ENCODE measurements at regions not wholly inside any gene's neighbourhood (a gene's known extent, or its start where the extent isn't known, plus 50 kb on each side); places are given as distances from the start of the nearest gene placed in this dataset.

DNA sequence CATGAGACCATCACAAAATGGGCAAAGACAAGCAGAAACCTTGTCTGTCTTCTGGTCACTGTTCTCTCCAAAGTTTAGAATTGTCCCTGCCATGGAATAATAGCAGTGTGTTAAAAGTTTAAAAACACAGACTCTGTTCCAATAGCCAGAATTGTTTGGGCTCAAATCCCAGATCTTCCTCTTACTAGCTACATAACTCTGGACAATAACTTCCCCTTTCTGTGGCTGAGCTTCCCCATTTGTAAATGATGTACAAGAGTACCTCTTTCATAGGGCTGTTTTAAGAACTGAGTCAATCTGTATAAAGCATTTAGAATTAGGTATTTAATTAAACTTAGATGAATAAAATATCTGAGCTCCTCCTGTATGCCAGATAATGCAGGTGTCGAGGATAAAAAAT lies 623.0 kb downstream of the NTRK3 start:
- Histone ChIP-seq H3K36me3 (ENCODE audit: insufficient read depth, low read length) (no peaks in the 10 kb centered on the region), H3K9me2 (ENCODE audit: insufficient read depth, low read length) (no peaks in the 10 kb centered on the region), H3K79me2 (replicated peaks; ENCODE audit: insufficient read depth, low read length) (no peaks in the 10 kb centered on the region), H2AFZ (ENCODE audit: low read depth, low read length) (no peak overlapping the region), H3K9ac (ENCODE audit: low read length) (no peak overlapping the region), H3K4me3 (ENCODE audit: low read length) (no peak overlapping the region), H3K4me2 (ENCODE audit: low read length) (no peak overlapping the region), H3K27ac (ENCODE audit: low read length) (no peak overlapping the region), H4K20me1 (ENCODE audit: insufficient read depth) (no peaks in the 10 kb centered on the region), H3F3A (ENCODE audit: insufficient read depth, low read length, poor library complexity, severe bottlenecking) (no peaks in the 10 kb centered on the region), H3K9me3 (ENCODE audit: low read length) (no peaks in the 10 kb centered on the region), H3K27me3 (ENCODE audit: insufficient read depth, low read depth, low read length) (no peaks in the 10 kb centered on the region)
- no peak for TF ChIP-seq SMC3 (conservative IDR thresholded peaks at IDR 0.05; ENCODE audit: poor library complexity)
- TF ChIP-seq POLR2AphosphoS5 (IDR thresholded peaks at IDR 0.05) = no peak
- no peak for TF ChIP-seq MXI1 (conservative IDR thresholded peaks at IDR 0.05; ENCODE audit: poor library complexity, severe bottlenecking)
- TF ChIP-seq EP300 (conservative IDR thresholded peaks at IDR 0.05; ENCODE audit: poor library complexity, severe bottlenecking) = no peak
- TF ChIP-seq TAF1 (IDR thresholded peaks at IDR 0.05; ENCODE audit: low read depth) = no peak
- TF ChIP-seq EZH2 (IDR thresholded peaks at IDR 0.05; ENCODE audit: borderline replicate concordance, insufficient read depth, low read length, poor library complexity, severe bottlenecking) = no peak
- TF ChIP-seq, protein P1, sequence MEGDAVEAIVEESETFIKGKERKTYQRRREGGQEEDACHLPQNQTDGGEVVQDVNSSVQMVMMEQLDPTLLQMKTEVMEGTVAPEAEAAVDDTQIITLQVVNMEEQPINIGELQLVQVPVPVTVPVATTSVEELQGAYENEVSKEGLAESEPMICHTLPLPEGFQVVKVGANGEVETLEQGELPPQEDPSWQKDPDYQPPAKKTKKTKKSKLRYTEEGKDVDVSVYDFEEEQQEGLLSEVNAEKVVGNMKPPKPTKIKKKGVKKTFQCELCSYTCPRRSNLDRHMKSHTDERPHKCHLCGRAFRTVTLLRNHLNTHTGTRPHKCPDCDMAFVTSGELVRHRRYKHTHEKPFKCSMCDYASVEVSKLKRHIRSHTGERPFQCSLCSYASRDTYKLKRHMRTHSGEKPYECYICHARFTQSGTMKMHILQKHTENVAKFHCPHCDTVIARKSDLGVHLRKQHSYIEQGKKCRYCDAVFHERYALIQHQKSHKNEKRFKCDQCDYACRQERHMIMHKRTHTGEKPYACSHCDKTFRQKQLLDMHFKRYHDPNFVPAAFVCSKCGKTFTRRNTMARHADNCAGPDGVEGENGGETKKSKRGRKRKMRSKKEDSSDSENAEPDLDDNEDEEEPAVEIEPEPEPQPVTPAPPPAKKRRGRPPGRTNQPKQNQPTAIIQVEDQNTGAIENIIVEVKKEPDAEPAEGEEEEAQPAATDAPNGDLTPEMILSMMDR (IDR thresholded peaks at IDR 0.05; ENCODE audit: poor library complexity, severe bottlenecking) = no peak
- TF ChIP-seq RAD21 (conservative IDR thresholded peaks at IDR 0.05) = no peak
- TF ChIP-seq, protein P2, sequence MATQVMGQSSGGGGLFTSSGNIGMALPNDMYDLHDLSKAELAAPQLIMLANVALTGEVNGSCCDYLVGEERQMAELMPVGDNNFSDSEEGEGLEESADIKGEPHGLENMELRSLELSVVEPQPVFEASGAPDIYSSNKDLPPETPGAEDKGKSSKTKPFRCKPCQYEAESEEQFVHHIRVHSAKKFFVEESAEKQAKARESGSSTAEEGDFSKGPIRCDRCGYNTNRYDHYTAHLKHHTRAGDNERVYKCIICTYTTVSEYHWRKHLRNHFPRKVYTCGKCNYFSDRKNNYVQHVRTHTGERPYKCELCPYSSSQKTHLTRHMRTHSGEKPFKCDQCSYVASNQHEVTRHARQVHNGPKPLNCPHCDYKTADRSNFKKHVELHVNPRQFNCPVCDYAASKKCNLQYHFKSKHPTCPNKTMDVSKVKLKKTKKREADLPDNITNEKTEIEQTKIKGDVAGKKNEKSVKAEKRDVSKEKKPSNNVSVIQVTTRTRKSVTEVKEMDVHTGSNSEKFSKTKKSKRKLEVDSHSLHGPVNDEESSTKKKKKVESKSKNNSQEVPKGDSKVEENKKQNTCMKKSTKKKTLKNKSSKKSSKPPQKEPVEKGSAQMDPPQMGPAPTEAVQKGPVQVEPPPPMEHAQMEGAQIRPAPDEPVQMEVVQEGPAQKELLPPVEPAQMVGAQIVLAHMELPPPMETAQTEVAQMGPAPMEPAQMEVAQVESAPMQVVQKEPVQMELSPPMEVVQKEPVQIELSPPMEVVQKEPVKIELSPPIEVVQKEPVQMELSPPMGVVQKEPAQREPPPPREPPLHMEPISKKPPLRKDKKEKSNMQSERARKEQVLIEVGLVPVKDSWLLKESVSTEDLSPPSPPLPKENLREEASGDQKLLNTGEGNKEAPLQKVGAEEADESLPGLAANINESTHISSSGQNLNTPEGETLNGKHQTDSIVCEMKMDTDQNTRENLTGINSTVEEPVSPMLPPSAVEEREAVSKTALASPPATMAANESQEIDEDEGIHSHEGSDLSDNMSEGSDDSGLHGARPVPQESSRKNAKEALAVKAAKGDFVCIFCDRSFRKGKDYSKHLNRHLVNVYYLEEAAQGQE (IDR thresholded peaks at IDR 0.05; ENCODE audit: borderline replicate concordance) = no peak

DNA sequence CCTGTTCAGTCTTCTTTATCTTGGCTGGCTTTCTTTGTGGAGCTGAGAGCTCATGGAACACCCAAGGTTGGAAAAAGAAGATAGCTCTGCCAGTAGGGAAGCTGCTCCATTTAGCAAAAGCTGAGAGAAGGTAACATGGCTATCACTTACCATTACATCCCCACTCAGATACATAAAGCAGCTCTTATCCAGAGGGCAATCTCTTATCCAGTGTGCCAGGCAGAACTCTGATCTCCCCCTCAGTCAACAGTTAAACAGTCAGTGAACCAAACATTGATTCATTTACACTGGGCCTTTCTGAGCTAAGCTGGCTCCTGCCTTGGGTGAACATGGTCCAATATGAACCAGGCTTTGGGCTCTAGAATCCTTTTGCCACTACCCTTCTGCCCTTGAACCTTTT lies 624.2 kb downstream of the NTRK3 start:
- Histone ChIP-seq H3K27ac (ENCODE audit: low read length) (no peak overlapping the region), H3K4me2 (ENCODE audit: low read length) (no peak overlapping the region), H3F3A (ENCODE audit: insufficient read depth, low read length, poor library complexity, severe bottlenecking) (no peaks in the 10 kb centered on the region), H3K36me3 (ENCODE audit: insufficient read depth, low read length) (no peaks in the 10 kb centered on the region), H2AFZ (ENCODE audit: low read depth, low read length) (no peak overlapping the region), H3K79me2 (replicated peaks; ENCODE audit: insufficient read depth, low read length) (no peaks in the 10 kb centered on the region), H3K27me3 (ENCODE audit: insufficient read depth, low read depth, low read length) (no peaks in the 10 kb centered on the region), H3K9me3 (ENCODE audit: low read length) (no peaks in the 10 kb centered on the region), H4K20me1 (ENCODE audit: insufficient read depth) (no peaks in the 10 kb centered on the region), H3K4me3 (ENCODE audit: low read length) (no peak overlapping the region), H3K9me2 (ENCODE audit: insufficient read depth, low read length) (no peaks in the 10 kb centered on the region), H3K9ac (ENCODE audit: low read length) (no peak overlapping the region)
- TF ChIP-seq MXI1 (conservative IDR thresholded peaks at IDR 0.05; ENCODE audit: poor library complexity, severe bottlenecking) (no peak), EZH2 (IDR thresholded peaks at IDR 0.05; ENCODE audit: borderline replicate concordance, insufficient read depth, low read length, poor library complexity, severe bottlenecking) (no peak), EP300 (conservative IDR thresholded peaks at IDR 0.05; ENCODE audit: poor library complexity, severe bottlenecking) (no peak), SMC3 (conservative IDR thresholded peaks at IDR 0.05; ENCODE audit: poor library complexity) (no peak), RAD21 (conservative IDR thresholded peaks at IDR 0.05) (no peak)

Data from neural cell (in vitro differentiated cells).